ENCODE measurements at regions not wholly inside any gene's neighbourhood (a gene's known extent, or its start where the extent isn't known, plus 50 kb on each side); places are given as distances from the start of the nearest gene placed in this dataset.

DNA sequence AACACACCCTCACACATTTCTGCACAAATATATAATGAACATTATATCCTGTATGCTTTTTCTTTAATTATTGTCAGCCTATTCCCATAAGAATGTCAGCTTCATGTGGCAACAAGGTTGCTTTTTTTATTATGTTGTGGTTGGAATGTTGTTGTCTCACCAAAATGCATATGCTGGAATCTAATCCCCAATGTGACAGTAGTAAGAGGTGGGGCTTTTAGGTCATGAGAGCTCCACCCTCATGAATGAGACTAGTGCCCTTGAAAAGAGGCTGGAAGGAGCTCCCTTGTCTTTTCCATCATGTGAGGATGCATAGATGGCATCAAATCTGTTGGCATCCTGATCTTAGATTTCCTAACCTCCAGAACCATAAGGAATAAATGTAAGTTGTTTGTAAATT is 131.3 kb upstream of the IRX6 start:
- Histone ChIP-seq H2AFZ (ENCODE audit: low read depth) (no peak overlapping the region), H3K9ac (no peak overlapping the region), H3K79me2 (ENCODE audit: insufficient read depth, low read depth) (no peaks in the 10 kb centered on the region), H3K36me3 (ENCODE audit: insufficient read depth) (no peaks in the 10 kb centered on the region), H3K4me2 (no peak overlapping the region), H4K20me1 (ENCODE audit: insufficient read depth) (no peaks in the 10 kb centered on the region), H3K4me3 (IDR thresholded peaks at IDR 0.05; ENCODE audit: insufficient read depth, low read depth, low read length) (no peak overlapping the region), H3K27me3 (ENCODE audit: insufficient read depth, low read depth) (no peaks in the 10 kb centered on the region), H3K27ac (no peak overlapping the region), H3K4me1 (ENCODE audit: low read depth, poor library complexity, severe bottlenecking) (no peaks in the 10 kb centered on the region)
- TF ChIP-seq, protein P1, sequence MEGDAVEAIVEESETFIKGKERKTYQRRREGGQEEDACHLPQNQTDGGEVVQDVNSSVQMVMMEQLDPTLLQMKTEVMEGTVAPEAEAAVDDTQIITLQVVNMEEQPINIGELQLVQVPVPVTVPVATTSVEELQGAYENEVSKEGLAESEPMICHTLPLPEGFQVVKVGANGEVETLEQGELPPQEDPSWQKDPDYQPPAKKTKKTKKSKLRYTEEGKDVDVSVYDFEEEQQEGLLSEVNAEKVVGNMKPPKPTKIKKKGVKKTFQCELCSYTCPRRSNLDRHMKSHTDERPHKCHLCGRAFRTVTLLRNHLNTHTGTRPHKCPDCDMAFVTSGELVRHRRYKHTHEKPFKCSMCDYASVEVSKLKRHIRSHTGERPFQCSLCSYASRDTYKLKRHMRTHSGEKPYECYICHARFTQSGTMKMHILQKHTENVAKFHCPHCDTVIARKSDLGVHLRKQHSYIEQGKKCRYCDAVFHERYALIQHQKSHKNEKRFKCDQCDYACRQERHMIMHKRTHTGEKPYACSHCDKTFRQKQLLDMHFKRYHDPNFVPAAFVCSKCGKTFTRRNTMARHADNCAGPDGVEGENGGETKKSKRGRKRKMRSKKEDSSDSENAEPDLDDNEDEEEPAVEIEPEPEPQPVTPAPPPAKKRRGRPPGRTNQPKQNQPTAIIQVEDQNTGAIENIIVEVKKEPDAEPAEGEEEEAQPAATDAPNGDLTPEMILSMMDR (conservative IDR thresholded peaks at IDR 0.05; ENCODE audit: low read depth, low read length): no peak

DNA sequence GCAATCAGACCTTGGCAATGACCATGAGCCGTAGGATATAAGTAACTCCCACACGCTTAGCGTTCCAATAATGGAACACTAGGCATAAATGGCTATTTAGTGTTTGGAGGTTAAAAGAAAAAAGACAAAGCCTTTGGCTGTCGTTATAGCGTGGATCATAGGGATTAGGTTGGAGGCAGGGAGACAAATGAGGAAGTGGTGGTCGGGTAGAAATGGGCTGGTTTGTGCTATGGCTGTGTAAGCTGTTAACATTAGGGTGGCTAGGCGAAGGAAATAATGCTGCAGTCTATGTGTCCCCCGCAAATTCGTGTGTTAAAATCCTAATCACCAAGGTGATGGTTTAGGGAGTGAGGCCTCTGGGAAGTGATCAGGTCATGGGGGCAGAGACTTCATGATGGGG is 120.4 kb upstream of the IRX6 start:
- TF ChIP-seq, protein P1 (conservative IDR thresholded peaks at IDR 0.05; ENCODE audit: low read depth, low read length): no peak
- H3K4me1 ChIP-seq (ENCODE audit: low read depth, poor library complexity, severe bottlenecking): no peaks in the 10 kb centered on the region

GRCh38 chr16:55204069-55204468 is 119.9 kb upstream of the IRX6 start:
- no peak overlapping the region for H2AFZ ChIP-seq (ENCODE audit: low read depth)
- H3K4me2 ChIP-seq: no peak overlapping the region
- H3K4me1 ChIP-seq (ENCODE audit: low read depth, poor library complexity, severe bottlenecking): no peaks in the 10 kb centered on the region
- H3K9ac ChIP-seq: no peak overlapping the region
- H3K27ac ChIP-seq: no peak overlapping the region
- H3K27me3 ChIP-seq (ENCODE audit: insufficient read depth, low read depth): no peaks in the 10 kb centered on the region
- H3K36me3 ChIP-seq (ENCODE audit: insufficient read depth): no peaks in the 10 kb centered on the region
- no peaks in the 10 kb centered on the region for H3K79me2 ChIP-seq (ENCODE audit: insufficient read depth, low read depth)
- H3K4me3 ChIP-seq (IDR thresholded peaks at IDR 0.05; ENCODE audit: insufficient read depth, low read depth, low read length): no peak overlapping the region
- TF ChIP-seq, protein P1 (conservative IDR thresholded peaks at IDR 0.05; ENCODE audit: low read depth, low read length): no peak
- H4K20me1 ChIP-seq (ENCODE audit: insufficient read depth): no peaks in the 10 kb centered on the region

More for the DNA sequence above, 120.4 kb upstream of the IRX6 start:
- Histone ChIP-seq H3K4me2 (no peak overlapping the region), H3K27ac (no peak overlapping the region), H2AFZ (ENCODE audit: low read depth) (no peak overlapping the region), H3K36me3 (ENCODE audit: insufficient read depth) (no peaks in the 10 kb centered on the region), H3K27me3 (ENCODE audit: insufficient read depth, low read depth) (no peaks in the 10 kb centered on the region), H3K9ac (no peak overlapping the region), H3K79me2 (ENCODE audit: insufficient read depth, low read depth) (no peaks in the 10 kb centered on the region), H4K20me1 (ENCODE audit: insufficient read depth) (no peaks in the 10 kb centered on the region), H3K4me3 (IDR thresholded peaks at IDR 0.05; ENCODE audit: insufficient read depth, low read depth, low read length) (no peak overlapping the region)

DNA sequence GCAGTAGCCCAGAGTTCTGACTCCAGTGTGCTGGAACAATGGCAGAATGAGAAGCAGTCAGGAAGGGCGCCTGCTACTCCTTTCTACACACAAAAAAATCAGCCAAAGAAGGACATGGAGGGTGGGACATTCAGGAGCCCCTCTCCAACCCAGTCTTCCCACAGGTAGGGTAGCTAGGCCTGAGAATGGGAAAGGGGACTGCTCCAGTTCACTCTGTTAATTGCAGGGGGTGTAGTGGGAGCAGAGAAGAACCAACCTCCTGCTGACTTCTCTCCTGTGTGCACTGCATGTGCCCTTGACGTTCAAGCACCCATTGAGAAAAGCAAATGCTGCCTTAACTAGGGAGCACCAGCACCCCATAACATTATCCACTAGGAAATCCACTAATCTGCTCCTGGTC is 119.1 kb upstream of the IRX6 start:
- Histone ChIP-seq H3K4me2 (no peak overlapping the region), H4K20me1 (ENCODE audit: insufficient read depth) (no peaks in the 10 kb centered on the region), H3K27ac (no peak overlapping the region), H3K36me3 (ENCODE audit: insufficient read depth) (no peaks in the 10 kb centered on the region), H2AFZ (ENCODE audit: low read depth) (no peak overlapping the region), H3K4me1 (ENCODE audit: low read depth, poor library complexity, severe bottlenecking) (no peaks in the 10 kb centered on the region), H3K79me2 (ENCODE audit: insufficient read depth, low read depth) (no peaks in the 10 kb centered on the region), H3K9ac (no peak overlapping the region), H3K4me3 (IDR thresholded peaks at IDR 0.05; ENCODE audit: insufficient read depth, low read depth, low read length) (no peak overlapping the region), H3K27me3 (ENCODE audit: insufficient read depth, low read depth) (no peaks in the 10 kb centered on the region)
- TF ChIP-seq, protein P1 (conservative IDR thresholded peaks at IDR 0.05; ENCODE audit: low read depth, low read length): no peak
